SIG-M5 treated with dmso at 0.1 percent for 504 hours (cell line): ENCODE measurements at regions not wholly inside any gene's neighbourhood (a gene's known extent, or its start where the extent isn't known, plus 50 kb on each side); places are given as distances from the start of the nearest gene placed in this dataset.

ENCODE experiments used
- DNase-seq: peaks from one replicate; lab custom pipeline; 2025; ENCODE audit not compliant: unreplicated experiment; lab: John Stamatoyannopoulos, UW

- no peak for DNase-seq
Measured at GRCh38 chr12:42977451-42978230, 388.1 kb upstream of the PRICKLE1 start.

GRCh38 chr12:42976620-42977019 is 387.1 kb upstream of the PRICKLE1 start:
- DNase-seq: no peak

- no peak for DNase-seq
Measured at GRCh38 chr12:42976122-42976521, 386.6 kb upstream of the PRICKLE1 start.

GRCh38 chr12:42969355-42969754 is 379.8 kb upstream of the PRICKLE1 start:
- no peak for DNase-seq

- DNase-seq: no peak
Measured at GRCh38 chr12:42968426-42968825, 378.9 kb upstream of the PRICKLE1 start.

- DNase-seq: no peak
Measured at GRCh38 chr12:42967850-42968249, 378.3 kb upstream of the PRICKLE1 start.

- DNase-seq: no peak
Measured at GRCh38 chr12:42963988-42964387, 374.4 kb upstream of the PRICKLE1 start.

- no peak for DNase-seq
Measured at GRCh38 chr12:42962384-42962783, 372.8 kb upstream of the PRICKLE1 start.

GRCh38 chr12:42961395-42961794 is 371.8 kb upstream of the PRICKLE1 start:
- DNase-seq: peak; percentile 55

GRCh38 chr12:42960087-42960527 is 370.6 kb upstream of the PRICKLE1 start:
- DNase-seq: no peak

GRCh38 chr12:42958291-42958674 is 368.7 kb upstream of the PRICKLE1 start:
- DNase-seq: no peak

- peak; percentile 7 for DNase-seq
Measured at GRCh38 chr12:42957561-42958290, 368.2 kb upstream of the PRICKLE1 start.

GRCh38 chr12:42957136-42957535 is 367.6 kb upstream of the PRICKLE1 start:
- DNase-seq: no peak

GRCh38 chr12:42953021-42953420 is 363.5 kb upstream of the PRICKLE1 start:
- no peak for DNase-seq

- DNase-seq: no peak
Measured at GRCh38 chr12:42946871-42947381, 357.4 kb upstream of the PRICKLE1 start.

GRCh38 chr12:42945927-42946326 is 356.4 kb upstream of the PRICKLE1 start:
- no peak for DNase-seq

- no peak for DNase-seq
Measured at GRCh38 chr12:42944516-42944915, 355.0 kb upstream of the PRICKLE1 start.

GRCh38 chr12:42936991-42937390 is 347.4 kb upstream of the PRICKLE1 start:
- no peak for DNase-seq

GRCh38 chr12:42936260-42936659 is 346.7 kb upstream of the PRICKLE1 start:
- DNase-seq: no peak

- DNase-seq: no peak
Measured at GRCh38 chr12:42935756-42936155, 346.2 kb upstream of the PRICKLE1 start.

- DNase-seq: no peak
Measured at GRCh38 chr12:42935090-42935489, 345.5 kb upstream of the PRICKLE1 start.

GRCh38 chr12:42933461-42934081 is 344.0 kb upstream of the PRICKLE1 start:
- no peak for DNase-seq
